ENCODE measurements at regions not wholly inside any gene's neighbourhood (a gene's known extent, or its start where the extent isn't known, plus 50 kb on each side); places are given as distances from the start of the nearest gene placed in this dataset.

DNA sequence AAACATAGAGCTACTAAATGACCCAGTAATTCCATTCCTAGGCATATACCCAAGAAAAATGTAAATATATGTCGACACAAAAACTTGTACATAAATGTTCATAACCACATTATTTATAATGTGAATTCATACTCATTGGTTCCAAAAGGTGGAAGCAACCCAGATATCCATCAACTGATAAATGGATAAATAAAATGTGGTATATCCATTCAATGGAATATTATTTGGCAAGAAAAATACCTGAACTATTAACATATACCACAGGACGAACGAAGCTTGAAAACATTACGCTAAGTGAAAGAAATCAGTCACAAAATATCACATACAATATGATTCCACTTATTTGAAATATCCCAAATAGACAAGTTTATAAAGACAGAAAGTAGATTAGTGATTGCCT lies 99.0 kb upstream of the SOX5 start:
- Histone ChIP-seq H3K4me1 (ENCODE audit: control insufficient read depth, insufficient read depth, low read length) (no peaks in the 10 kb centered on the region), H3K4me3 (ENCODE audit: low read depth, low read length) (no peak overlapping the region), H3K27me3 (ENCODE audit: control insufficient read depth, insufficient read depth, low read length) (no peaks in the 10 kb centered on the region), H3K9me3 (ENCODE audit: control insufficient read depth, insufficient read depth, low read length) (no peaks in the 10 kb centered on the region), H3K36me3 (ENCODE audit: control insufficient read depth, insufficient read depth, low read length) (no peaks in the 10 kb centered on the region), H3K9ac (ENCODE audit: low read depth, low read length) (no peak overlapping the region)

DNA sequence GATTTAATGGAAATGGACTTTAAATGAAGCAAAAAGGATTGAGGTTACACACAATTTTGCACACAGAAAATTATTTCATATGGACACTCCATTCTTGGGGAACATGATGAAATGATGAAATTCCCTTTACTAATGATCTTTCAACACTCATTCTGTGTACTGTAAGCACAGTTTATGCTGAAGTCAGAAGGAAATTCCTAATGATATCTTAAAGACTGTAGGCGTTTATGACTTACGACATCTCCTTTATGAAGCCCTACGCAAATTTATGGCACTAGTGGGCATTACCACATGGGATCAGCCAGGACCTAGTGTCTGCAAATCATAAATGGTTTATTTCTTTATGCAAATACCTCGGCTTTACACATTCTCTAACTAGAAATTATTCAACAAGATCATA lies 97.9 kb upstream of the SOX5 start:
- Histone ChIP-seq H3K9ac (ENCODE audit: low read depth, low read length) (no peak overlapping the region), H3K4me1 (ENCODE audit: control insufficient read depth, insufficient read depth, low read length) (no peaks in the 10 kb centered on the region), H3K9me3 (ENCODE audit: control insufficient read depth, insufficient read depth, low read length) (no peaks in the 10 kb centered on the region), H3K36me3 (ENCODE audit: control insufficient read depth, insufficient read depth, low read length) (no peaks in the 10 kb centered on the region), H3K4me3 (ENCODE audit: low read depth, low read length) (no peak overlapping the region), H3K27me3 (ENCODE audit: control insufficient read depth, insufficient read depth, low read length) (no peaks in the 10 kb centered on the region)

DNA sequence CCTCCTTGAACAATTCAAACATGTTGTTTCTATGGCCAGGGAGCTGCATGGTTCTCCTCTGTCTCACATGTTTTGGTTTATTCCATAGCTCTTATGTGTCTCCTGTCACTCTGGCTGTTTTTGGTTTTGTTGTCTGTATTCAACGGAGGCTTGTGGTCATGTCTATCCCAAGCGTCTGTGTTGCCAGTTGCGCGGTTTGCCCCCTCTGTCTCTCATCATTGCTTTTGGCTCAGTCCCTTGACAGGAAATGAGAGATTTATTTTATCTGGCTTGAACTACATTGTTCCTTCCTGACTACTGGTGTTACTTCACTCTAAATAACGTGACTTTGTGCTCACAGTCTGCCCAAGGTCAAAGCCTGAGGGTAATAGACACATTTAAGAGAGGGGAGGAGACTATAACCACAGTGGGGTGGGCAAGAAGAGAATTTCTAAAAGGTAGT lies 96.4 kb upstream of the SOX5 start:
- Histone ChIP-seq H3K36me3 (ENCODE audit: control insufficient read depth, insufficient read depth, low read length) (no peaks in the 10 kb centered on the region), H3K9me3 (ENCODE audit: control insufficient read depth, insufficient read depth, low read length) (no peaks in the 10 kb centered on the region), H3K4me3 (ENCODE audit: low read depth, low read length) (no peak overlapping the region), H3K27me3 (ENCODE audit: control insufficient read depth, insufficient read depth, low read length) (no peaks in the 10 kb centered on the region), H3K4me1 (ENCODE audit: control insufficient read depth, insufficient read depth, low read length) (no peaks in the 10 kb centered on the region), H3K9ac (ENCODE audit: low read depth, low read length) (no peak overlapping the region)

DNA sequence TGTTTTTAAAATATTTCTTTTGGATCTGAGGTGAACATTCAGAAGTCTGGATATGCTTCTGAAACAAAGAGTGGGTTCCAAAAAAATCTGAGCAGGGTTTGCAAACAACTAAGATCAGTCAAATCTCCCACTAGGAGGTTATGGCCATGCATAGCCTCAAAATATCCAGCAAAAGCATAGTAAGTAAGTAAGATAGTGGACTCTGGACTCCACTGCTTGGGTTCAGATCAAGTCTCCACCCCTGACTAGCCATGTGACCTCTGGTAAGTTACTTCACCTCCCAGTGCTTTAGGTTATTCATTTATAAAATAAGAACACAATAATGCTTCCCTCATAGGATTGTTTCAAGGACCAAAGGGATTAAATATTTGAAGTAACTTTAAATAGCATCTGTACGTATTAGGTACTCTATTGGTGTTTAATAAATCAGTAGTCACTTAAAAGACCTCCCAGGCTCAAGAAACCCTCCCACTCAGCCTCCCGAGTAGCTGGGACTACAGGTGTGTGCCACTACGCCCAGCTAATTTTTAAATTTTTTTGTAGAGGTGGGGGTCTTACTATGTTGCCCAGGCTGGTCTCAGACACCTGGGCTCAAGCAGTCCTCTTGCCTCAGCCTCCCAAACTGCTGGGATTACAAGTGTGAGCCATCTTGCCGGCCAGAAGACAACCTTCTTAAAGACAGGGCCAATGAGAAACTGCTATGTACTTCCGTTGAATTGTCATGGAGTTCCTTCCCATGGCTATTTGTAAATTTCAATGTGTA lies 95.7 kb upstream of the SOX5 start:
- no peaks in the 10 kb centered on the region for H3K36me3 ChIP-seq (ENCODE audit: control insufficient read depth, insufficient read depth, low read length)
- H3K4me1 ChIP-seq (ENCODE audit: control insufficient read depth, insufficient read depth, low read length): no peaks in the 10 kb centered on the region
- H3K4me3 ChIP-seq (ENCODE audit: low read depth, low read length): no peak overlapping the region
- no peaks in the 10 kb centered on the region for H3K27me3 ChIP-seq (ENCODE audit: control insufficient read depth, insufficient read depth, low read length)
- no peaks in the 10 kb centered on the region for H3K9me3 ChIP-seq (ENCODE audit: control insufficient read depth, insufficient read depth, low read length)
- no peak overlapping the region for H3K9ac ChIP-seq (ENCODE audit: low read depth, low read length)

DNA sequence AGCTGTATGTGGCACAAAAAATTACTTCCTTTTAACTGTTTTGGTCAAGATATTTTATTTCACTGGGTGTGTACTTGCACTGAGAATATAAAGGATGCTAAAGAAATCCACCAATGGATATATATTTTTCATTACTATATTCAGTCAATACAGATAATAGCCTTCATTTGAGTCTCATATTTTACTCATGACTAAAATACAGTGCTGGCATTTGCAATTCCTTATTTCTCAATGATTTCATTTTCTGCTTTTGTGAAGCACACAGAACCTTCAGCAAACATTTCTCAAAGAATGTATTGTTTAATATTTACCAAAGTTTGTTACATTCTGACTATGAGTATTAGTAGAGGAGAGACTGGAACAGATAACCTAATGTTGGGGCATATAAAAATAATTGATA lies 93.2 kb upstream of the SOX5 start:
- Histone ChIP-seq H3K36me3 (ENCODE audit: control insufficient read depth, insufficient read depth, low read length) (no peaks in the 10 kb centered on the region), H3K4me3 (ENCODE audit: low read depth, low read length) (no peak overlapping the region), H3K4me1 (ENCODE audit: control insufficient read depth, insufficient read depth, low read length) (no peaks in the 10 kb centered on the region), H3K27me3 (ENCODE audit: control insufficient read depth, insufficient read depth, low read length) (no peaks in the 10 kb centered on the region), H3K9ac (ENCODE audit: low read depth, low read length) (no peak overlapping the region), H3K9me3 (ENCODE audit: control insufficient read depth, insufficient read depth, low read length) (no peaks in the 10 kb centered on the region)

DNA sequence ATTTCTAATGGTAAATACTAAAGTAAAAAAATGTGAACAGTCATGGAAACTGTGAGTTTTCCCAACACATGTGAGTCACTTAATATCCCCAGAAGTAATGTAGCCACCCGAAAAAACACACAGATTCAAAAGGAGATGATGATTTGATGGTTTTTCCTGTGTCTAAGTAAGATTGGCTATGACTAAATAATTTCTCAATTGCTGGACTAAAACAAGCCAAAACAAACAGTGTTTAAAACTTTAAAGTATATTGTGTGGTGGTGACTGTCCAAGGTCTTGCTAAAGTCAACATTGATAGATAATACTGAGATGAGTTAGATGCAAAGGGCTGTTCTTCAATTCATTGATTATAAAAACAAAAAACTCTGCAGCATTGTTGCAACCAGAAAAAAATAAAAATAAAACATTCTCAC lies 89.6 kb upstream of the SOX5 start:
- H3K27me3 ChIP-seq (ENCODE audit: control insufficient read depth, insufficient read depth, low read length): no peaks in the 10 kb centered on the region
- H3K9me3 ChIP-seq (ENCODE audit: control insufficient read depth, insufficient read depth, low read length): no peaks in the 10 kb centered on the region
- no peaks in the 10 kb centered on the region for H3K4me1 ChIP-seq (ENCODE audit: control insufficient read depth, insufficient read depth, low read length)
- H3K4me3 ChIP-seq (ENCODE audit: low read depth, low read length): no peak overlapping the region
- no peaks in the 10 kb centered on the region for H3K36me3 ChIP-seq (ENCODE audit: control insufficient read depth, insufficient read depth, low read length)
- H3K9ac ChIP-seq (ENCODE audit: low read depth, low read length): no peak overlapping the region

DNA sequence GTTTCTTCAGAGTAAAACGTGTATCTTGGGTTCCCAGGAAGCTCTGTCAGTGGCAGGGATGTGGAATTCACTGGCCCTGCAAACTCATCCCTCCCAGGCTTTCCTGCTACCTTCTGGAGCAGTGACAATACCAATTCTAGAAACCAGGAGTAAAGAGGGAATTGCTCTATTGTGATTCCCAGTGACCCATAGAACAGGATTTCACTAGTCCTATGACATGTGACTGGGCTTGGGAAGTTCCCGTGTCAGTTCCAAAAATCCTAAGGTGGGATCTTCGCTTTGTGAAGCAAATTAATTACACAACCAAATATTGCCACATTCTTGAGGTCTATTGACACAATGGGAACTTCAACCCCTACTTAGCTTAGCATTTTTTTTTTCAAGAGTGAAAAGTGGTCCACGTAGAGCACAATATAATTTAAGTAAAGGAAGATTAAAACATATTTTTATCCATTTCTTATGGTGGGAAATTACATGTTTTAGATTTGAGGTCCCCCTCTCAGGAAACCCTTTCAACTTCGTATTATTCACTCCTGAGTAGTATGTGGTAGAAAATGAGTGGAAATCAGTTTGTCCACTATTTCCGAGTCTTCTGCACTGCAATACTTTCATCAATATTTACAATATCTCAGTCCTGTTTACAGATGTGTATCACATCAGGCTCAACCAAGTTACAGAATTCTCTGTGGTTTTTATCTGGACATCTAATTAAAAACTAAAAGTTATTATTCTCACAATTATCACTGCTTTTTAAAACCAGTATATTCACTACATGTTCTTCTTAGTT lies 88.9 kb upstream of the SOX5 start:
- Histone ChIP-seq H3K4me3 (ENCODE audit: low read depth, low read length) (no peak overlapping the region), H3K36me3 (ENCODE audit: control insufficient read depth, insufficient read depth, low read length) (no peaks in the 10 kb centered on the region), H3K9me3 (ENCODE audit: control insufficient read depth, insufficient read depth, low read length) (no peaks in the 10 kb centered on the region), H3K4me1 (ENCODE audit: control insufficient read depth, insufficient read depth, low read length) (no peaks in the 10 kb centered on the region), H3K9ac (ENCODE audit: low read depth, low read length) (no peak overlapping the region), H3K27me3 (ENCODE audit: control insufficient read depth, insufficient read depth, low read length) (no peaks in the 10 kb centered on the region)

DNA sequence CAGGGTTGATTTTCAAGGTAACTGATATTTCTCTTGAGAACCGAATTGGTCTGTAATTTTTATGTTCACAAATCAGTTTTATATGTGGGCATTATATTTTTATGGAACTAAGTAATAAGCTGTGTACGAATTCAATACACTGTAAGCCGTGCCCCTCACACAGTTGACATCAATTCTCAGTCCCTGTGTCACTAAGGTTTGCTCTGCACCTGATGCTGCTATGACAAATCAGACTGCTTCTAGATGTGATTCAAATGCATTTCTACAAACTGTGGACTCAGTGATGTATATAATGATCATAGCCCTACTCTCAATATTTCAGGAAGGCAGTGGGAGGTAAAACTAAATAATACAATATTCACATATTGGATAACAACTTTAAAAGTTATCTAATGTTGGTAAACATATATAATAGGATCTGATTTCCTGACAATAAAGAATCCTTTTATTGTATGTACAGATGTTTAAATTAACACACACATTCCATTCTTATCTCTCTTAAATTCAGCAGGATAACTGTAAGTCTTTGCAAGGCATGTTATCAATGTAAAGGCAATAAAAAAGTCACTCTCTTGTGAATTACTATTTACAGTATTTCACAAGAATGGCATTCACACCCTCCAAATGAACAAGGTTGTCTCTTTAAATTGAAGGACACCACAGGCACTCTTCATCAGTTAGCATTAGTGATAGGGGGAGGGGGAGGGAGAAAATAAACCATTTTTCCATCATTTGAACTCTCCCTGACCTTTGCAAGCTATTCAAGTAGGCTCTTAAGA lies 87.2 kb upstream of the SOX5 start:
- H3K4me1 ChIP-seq (ENCODE audit: control insufficient read depth, insufficient read depth, low read length): no peaks in the 10 kb centered on the region
- H3K4me3 ChIP-seq (ENCODE audit: low read depth, low read length): no peak overlapping the region

DNA sequence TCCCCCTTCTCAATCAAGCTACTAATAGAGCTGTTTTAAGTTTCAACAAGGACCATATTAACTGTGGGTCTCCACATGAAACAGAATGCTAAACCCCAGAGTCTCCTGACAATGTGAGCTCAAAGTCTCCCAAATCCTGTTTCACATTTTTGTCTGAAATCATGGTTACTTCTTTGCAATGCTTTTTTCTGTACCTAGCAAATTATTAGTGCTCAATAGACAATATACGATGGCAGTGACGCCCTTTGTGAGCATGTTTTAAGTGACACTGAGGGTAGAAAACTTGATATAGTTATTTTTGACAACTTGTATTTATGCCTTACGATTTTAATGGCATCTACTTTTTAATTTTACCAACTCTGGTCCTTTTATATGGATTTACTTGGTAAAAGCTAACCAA lies 85.4 kb upstream of the SOX5 start:
- Histone ChIP-seq H3K36me3 (ENCODE audit: control insufficient read depth, insufficient read depth, low read length) (no peaks in the 10 kb centered on the region), H3K4me1 (ENCODE audit: control insufficient read depth, insufficient read depth, low read length) (no peaks in the 10 kb centered on the region), H3K9ac (ENCODE audit: low read depth, low read length) (no peak overlapping the region), H3K9me3 (ENCODE audit: control insufficient read depth, insufficient read depth, low read length) (no peaks in the 10 kb centered on the region), H3K4me3 (ENCODE audit: low read depth, low read length) (no peak overlapping the region), H3K27me3 (ENCODE audit: control insufficient read depth, insufficient read depth, low read length) (no peaks in the 10 kb centered on the region)

More for the DNA sequence above, 87.2 kb upstream of the SOX5 start:
- no peaks in the 10 kb centered on the region for H3K9me3 ChIP-seq (ENCODE audit: control insufficient read depth, insufficient read depth, low read length)
- H3K36me3 ChIP-seq (ENCODE audit: control insufficient read depth, insufficient read depth, low read length): no peaks in the 10 kb centered on the region
- no peaks in the 10 kb centered on the region for H3K27me3 ChIP-seq (ENCODE audit: control insufficient read depth, insufficient read depth, low read length)
- no peak overlapping the region for H3K9ac ChIP-seq (ENCODE audit: low read depth, low read length)

DNA sequence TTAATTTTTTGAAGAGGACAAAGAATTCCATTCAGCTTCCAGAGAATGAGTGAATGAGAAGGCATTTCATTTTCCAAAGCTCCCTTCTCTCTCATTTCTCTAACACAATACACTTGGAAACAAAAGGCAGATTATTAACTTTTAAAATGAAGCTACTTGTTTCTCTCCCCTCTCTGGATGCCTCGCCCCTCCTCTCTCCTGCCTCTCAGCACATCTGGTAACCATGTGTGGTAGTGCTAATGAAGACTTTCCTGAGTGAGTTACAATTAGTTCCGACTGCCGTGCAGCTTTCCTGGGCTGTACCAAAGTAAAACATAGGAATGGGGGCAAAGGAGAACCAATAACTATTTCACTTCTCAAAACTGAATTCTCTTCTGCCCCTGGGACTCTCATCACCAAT lies 84.7 kb upstream of the SOX5 start:
- H3K9ac ChIP-seq (ENCODE audit: low read depth, low read length): no peak overlapping the region
- H3K9me3 ChIP-seq (ENCODE audit: control insufficient read depth, insufficient read depth, low read length): no peaks in the 10 kb centered on the region
- no peaks in the 10 kb centered on the region for H3K36me3 ChIP-seq (ENCODE audit: control insufficient read depth, insufficient read depth, low read length)
- no peaks in the 10 kb centered on the region for H3K4me1 ChIP-seq (ENCODE audit: control insufficient read depth, insufficient read depth, low read length)
- H3K4me3 ChIP-seq (ENCODE audit: low read depth, low read length): no peak overlapping the region
- H3K27me3 ChIP-seq (ENCODE audit: control insufficient read depth, insufficient read depth, low read length): no peaks in the 10 kb centered on the region

DNA sequence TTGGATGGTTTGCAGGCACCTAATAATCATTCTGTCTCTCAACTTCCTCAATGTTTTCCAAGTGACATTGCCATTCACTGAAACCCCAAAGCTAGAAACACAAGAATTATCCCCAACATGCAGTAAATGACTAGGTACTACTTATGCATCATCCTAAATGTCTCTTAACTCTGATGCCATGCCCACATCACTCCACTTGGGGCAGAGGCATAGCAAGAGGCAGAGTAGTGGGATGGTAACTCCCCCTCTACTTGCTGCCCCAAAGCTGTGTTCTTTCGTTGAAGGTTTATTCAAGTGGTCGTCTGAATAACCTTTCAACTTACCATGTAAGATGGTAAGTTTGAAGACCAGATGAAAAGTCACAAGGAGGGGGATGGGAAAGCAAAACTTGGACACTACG lies 77.9 kb upstream of the SOX5 start:
- H3K36me3 ChIP-seq (ENCODE audit: control insufficient read depth, insufficient read depth, low read length): no peaks in the 10 kb centered on the region
- no peaks in the 10 kb centered on the region for H3K4me1 ChIP-seq (ENCODE audit: control insufficient read depth, insufficient read depth, low read length)

More for the DNA sequence above, 77.9 kb upstream of the SOX5 start:
- no peaks in the 10 kb centered on the region for H3K27me3 ChIP-seq (ENCODE audit: control insufficient read depth, insufficient read depth, low read length)
- no peak overlapping the region for H3K4me3 ChIP-seq (ENCODE audit: low read depth, low read length)
- H3K9ac ChIP-seq (ENCODE audit: low read depth, low read length): no peak overlapping the region
- H3K9me3 ChIP-seq (ENCODE audit: control insufficient read depth, insufficient read depth, low read length): no peaks in the 10 kb centered on the region
